Panc1 (cell line): ENCODE measurements at regions not wholly inside any gene's neighbourhood (a gene's known extent, or its start where the extent isn't known, plus 50 kb on each side); places are given as distances from the start of the nearest gene placed in this dataset.

Source experiments
- ATAC-seq: fragments of 200-7000 bp; cut with Tn5 transposase; 2 replicates; pipeline ENCODE4 v1.9.1; 2020; ENCODE audit warnings: mild to moderate bottlenecking, moderate library complexity
- BruUV-seq: library from RNA; stranded (reverse); fragments of 400-500 nt; replicated peaks from 2 replicates; lab custom pipeline; 2021; lab: Mats Ljungman, UMichigan
- CTCF ChIA-PET: fragments of 300-600 bp; sonication (Branson Sonifier 250); formaldehyde crosslinking; loops from one replicate; lab custom pipeline; 2022; ENCODE audit warnings: antibody characterized with exemption; lab: Charles Lee
- POLR2A ChIA-PET: fragments of 300-600 bp; sonication (Branson Sonifier 250); formaldehyde crosslinking; loops from one replicate; lab custom pipeline; 2022; ENCODE audit warnings: antibody characterized with exemption; lab: Charles Lee
- DNase-seq: peaks from one replicate; pipeline ENCODE4 v3.0.0-alpha.2; 2010; ENCODE audit warnings: low read depth, low spot score
- H3K27ac ChIP-seq: 2 replicates; pipeline ENCODE4 v1.5.1; 2011; ENCODE audit warnings: mild to moderate bottlenecking, low read length, inconsistent platforms
- H3K27me3 ChIP-seq: fragments of 200-500 bp; sonication (Bioruptor generic); 2 replicates; pipeline ENCODE4 v1.6.0; 2014; ENCODE audit warnings: low read length, inconsistent platforms; ENCODE audit not compliant: control insufficient read depth, insufficient read depth
- H3K36me3 ChIP-seq: fragments of 200-500 bp; sonication (Bioruptor generic); 2 replicates; pipeline ENCODE4 v1.5.1; 2014; ENCODE audit warnings: inconsistent platforms, mild to moderate bottlenecking, low read length, moderate library complexity; ENCODE audit not compliant: control insufficient read depth, insufficient read depth
- H3K4me1 ChIP-seq: 2 replicates; pipeline ENCODE4 v1.5.1; 2011; ENCODE audit warnings: inconsistent platforms, mild to moderate bottlenecking, low read length, moderate library complexity; ENCODE audit not compliant: control insufficient read depth, insufficient read depth
- H3K4me3 ChIP-seq, 2 experiments: 2 replicates each; pipeline ENCODE4 v1.5.1; 2011 to 2012; ENCODE audit warnings: low read depth in 2 of 2, low read length in 2 of 2, mild to moderate bottlenecking in 2 of 2, inconsistent platforms in 1 of 2, moderate library complexity in 1 of 2
- H3K9me3 ChIP-seq: fragments of 200-500 bp; sonication (Bioruptor generic); 2 replicates; pipeline ENCODE4 v1.5.1; 2014; ENCODE audit warnings: low read depth, mild to moderate bottlenecking, inconsistent platforms, low read length, moderate library complexity; ENCODE audit not compliant: control insufficient read depth, insufficient read depth
- CTCF ChIP-seq: fragments of 450-650 bp; IDR thresholded peaks from 2 replicates; pipeline ENCODE4 v1.5.1; 2017; ENCODE audit warnings: mild to moderate bottlenecking
- POLR2AphosphoS5 ChIP-seq: IDR thresholded peaks from 2 replicates; pipeline ENCODE4 v1.6.1; 2012; ENCODE audit warnings: mild to moderate bottlenecking, low read depth, low read length, moderate library complexity
- REST ChIP-seq, 2 experiments: IDR thresholded peaks; 2 replicates each; pipeline ENCODE4 v1.6.1; 2011 to 2012; ENCODE audit warnings: low read depth in 2 of 2, control low read depth in 1 of 2, low read length in 1 of 2, mild to moderate bottlenecking in 1 of 2, moderate library complexity in 1 of 2; ENCODE audit not compliant: insufficient read depth in 1 of 2
- SIN3A ChIP-seq: IDR thresholded peaks from 2 replicates; pipeline ENCODE4 v1.6.1; 2012; ENCODE audit warnings: low read depth, mild to moderate bottlenecking, low read length, moderate library complexity, borderline replicate concordance; ENCODE audit not compliant: insufficient read depth
- TCF7L2 ChIP-seq: IDR thresholded peaks from 2 replicates; pipeline ENCODE4 v1.6.1; 2011; ENCODE audit warnings: mild to moderate bottlenecking, low read depth, low read length, inconsistent platforms
- in situ Hi-C: cut with HindIII; loops from 2 replicates; pipeline ENCODE4 v1.10.0; 2016; ENCODE audit warnings: low sequenced_read_pairs, low pct_unique_long_range_greater_than_20kb
- intact Hi-C: fragments of 100-400 bp; cut with micrococcal nuclease; formaldehyde crosslinking; loops from one replicate; pipeline ENCODE4 v1.10.0; 2022; ENCODE audit not compliant: unreplicated experiment

GRCh38 chr3:127394984-127395662 lies 107.3 kb upstream of the PRR20G start:
- POLR2A ChIA-PET = no interaction called here
- TF ChIP-seq POLR2AphosphoS5 = no peak
- TF ChIP-seq SIN3A = no peak
- TF ChIP-seq REST (IDR thresholded peaks at IDR 0.05; ENCODE audit: insufficient read depth in 1 of 2, low read depth in 2 of 2, low read length in 1 of 2) = no peak
- no peak for TF ChIP-seq CTCF
- no peak for TF ChIP-seq TCF7L2
- Histone ChIP-seq H3K9me3 (no peaks in the 10 kb centered on the region), H3K4me3 (no peak overlapping the region), H3K36me3 (no peaks in the 10 kb centered on the region), H3K4me1 (no peaks in the 10 kb centered on the region), H3K27ac (no peak overlapping the region), H3K27me3 (peaks cover 5% of the 10 kb centered on the region; the same call in 1 of the 2 replicates)
- DNase-seq (no peak), ATAC-seq (no peak)
- BruUV-seq = no TSS peak
- intact Hi-C loops = no loop called here
- CTCF ChIA-PET = no interaction called here
- in situ Hi-C loops = no loop called here

GRCh38 chr3:127394031-127394430 lies 106.2 kb upstream of the PRR20G start:
- BruUV-seq = no TSS peak
- DNase-seq (no peak), ATAC-seq (no peak)
- Histone ChIP-seq H3K36me3 (no peaks in the 10 kb centered on the region), H3K27ac (no peak overlapping the region), H3K4me3 (no peak overlapping the region), H3K9me3 (no peaks in the 10 kb centered on the region), H3K4me1 (no peaks in the 10 kb centered on the region), H3K27me3 (peaks cover 4% of the 10 kb centered on the region; the same call in 1 of the 2 replicates)
- intact Hi-C loops (no loop called here), in situ Hi-C loops (no loop called here)
- TF ChIP-seq SIN3A (no peak), TCF7L2 (no peak), REST (IDR thresholded peaks at IDR 0.05; ENCODE audit: insufficient read depth in 1 of 2, low read depth in 2 of 2, low read length in 1 of 2) (no peak), POLR2AphosphoS5 (no peak), CTCF (no peak)
- POLR2A ChIA-PET = no interaction called here
- CTCF ChIA-PET = no interaction called here
